ENCODE measurements at regions not wholly inside any gene's neighbourhood (a gene's known extent, or its start where the extent isn't known, plus 50 kb on each side); places are given as distances from the start of the nearest gene placed in this dataset.

DNA sequence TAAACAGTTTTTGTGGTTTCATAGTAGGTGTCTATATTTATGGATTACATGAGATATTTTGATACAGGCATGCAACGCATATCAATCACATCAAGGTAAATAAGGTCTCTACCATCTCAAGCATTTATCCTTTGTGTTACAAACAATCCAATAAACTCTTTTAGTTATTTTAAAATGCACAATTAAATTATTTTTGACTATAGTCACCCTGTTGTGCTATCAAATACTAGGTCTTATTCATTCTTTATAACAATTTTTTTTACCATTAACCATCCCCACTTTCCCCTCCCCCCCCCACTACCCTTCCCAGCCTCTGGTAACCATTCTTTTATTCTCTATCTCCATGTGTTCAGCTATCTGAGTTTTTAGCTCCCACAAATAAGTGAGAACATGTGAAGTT, 175.7 kb upstream of the FBXO33 start:
- TF ChIP-seq CTCF (IDR thresholded peaks at IDR 0.05) (no peak), ZFX (IDR thresholded peaks at IDR 0.05; ENCODE audit: borderline replicate concordance) (no peak)

All from 22Rv1 (cell line).